ENCODE measurements at regions not wholly inside any gene's neighbourhood (a gene's known extent, or its start where the extent isn't known, plus 50 kb on each side); places are given as distances from the start of the nearest gene placed in this dataset.
"Not testable (repeated sequence)": the region's sequence is repeated elsewhere in the genome, so short reads cannot be mapped to it uniquely, and the experiment has no call there.

DNA sequence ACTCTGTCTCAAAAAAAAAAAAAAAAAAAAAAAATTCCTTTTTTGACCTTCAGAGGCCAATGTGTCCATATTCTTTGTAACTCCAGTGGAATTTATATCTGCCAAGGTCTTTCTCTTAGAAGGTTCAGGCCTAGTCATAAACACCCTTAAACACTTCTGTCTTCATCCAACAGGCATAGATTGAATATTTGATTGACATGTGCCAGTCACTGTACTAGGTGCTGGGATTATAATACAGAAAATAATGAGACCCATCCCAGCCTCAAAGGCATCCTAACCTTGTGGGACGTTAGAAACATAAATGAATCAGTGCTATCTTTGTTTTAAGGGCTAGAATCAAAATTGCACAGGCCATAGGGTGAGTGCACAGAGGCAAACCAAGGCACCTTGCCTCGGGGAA, 62.9 kb upstream of the SERBP1 start:
- no peak overlapping the region for H3K4me3 ChIP-seq (ENCODE audit: low read depth, low read length)
- H3K27ac ChIP-seq: no peak overlapping the region
- no peaks in the 10 kb centered on the region for H3K27me3 ChIP-seq (ENCODE audit: insufficient read depth, low read depth, severe bottlenecking)
- DNase-seq: no peak
- no peaks in the 10 kb centered on the region for H3K36me3 ChIP-seq
- TF ChIP-seq, protein P1, sequence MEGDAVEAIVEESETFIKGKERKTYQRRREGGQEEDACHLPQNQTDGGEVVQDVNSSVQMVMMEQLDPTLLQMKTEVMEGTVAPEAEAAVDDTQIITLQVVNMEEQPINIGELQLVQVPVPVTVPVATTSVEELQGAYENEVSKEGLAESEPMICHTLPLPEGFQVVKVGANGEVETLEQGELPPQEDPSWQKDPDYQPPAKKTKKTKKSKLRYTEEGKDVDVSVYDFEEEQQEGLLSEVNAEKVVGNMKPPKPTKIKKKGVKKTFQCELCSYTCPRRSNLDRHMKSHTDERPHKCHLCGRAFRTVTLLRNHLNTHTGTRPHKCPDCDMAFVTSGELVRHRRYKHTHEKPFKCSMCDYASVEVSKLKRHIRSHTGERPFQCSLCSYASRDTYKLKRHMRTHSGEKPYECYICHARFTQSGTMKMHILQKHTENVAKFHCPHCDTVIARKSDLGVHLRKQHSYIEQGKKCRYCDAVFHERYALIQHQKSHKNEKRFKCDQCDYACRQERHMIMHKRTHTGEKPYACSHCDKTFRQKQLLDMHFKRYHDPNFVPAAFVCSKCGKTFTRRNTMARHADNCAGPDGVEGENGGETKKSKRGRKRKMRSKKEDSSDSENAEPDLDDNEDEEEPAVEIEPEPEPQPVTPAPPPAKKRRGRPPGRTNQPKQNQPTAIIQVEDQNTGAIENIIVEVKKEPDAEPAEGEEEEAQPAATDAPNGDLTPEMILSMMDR (IDR thresholded peaks at IDR 0.05; ENCODE audit: low read depth, low read length): no peak
- H3K9me3 ChIP-seq (ENCODE audit: severe bottlenecking): no peaks in the 10 kb centered on the region

DNA sequence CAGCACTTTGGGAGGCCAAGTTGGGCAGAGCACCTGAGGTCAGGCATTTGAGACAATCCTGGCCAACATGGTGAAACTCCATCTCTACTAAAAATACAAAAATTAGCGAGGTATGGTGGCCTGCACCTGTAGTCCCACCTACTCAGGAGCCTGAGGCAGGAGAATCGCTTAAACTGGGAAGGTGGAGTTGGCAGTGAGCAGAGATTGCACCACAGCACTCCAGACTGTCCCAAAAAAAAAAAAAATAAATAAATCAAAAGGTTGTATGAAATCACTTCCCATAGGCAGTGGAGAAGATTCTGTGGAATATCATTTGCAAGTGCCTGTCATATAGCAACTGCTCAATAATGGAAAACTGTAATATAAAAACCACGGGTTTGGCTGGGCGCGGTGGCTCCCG, 65.1 kb upstream of the SERBP1 start:
- no peak for DNase-seq
- Histone ChIP-seq H3K9me3 (ENCODE audit: severe bottlenecking) (no peaks in the 10 kb centered on the region), H3K36me3 (no peaks in the 10 kb centered on the region), H3K4me3 (ENCODE audit: low read depth, low read length) (no peak overlapping the region), H3K27me3 (ENCODE audit: insufficient read depth, low read depth, severe bottlenecking) (no peaks in the 10 kb centered on the region), H3K27ac (no peak overlapping the region)
- TF ChIP-seq, protein P1 (IDR thresholded peaks at IDR 0.05; ENCODE audit: low read depth, low read length): no peak

DNA sequence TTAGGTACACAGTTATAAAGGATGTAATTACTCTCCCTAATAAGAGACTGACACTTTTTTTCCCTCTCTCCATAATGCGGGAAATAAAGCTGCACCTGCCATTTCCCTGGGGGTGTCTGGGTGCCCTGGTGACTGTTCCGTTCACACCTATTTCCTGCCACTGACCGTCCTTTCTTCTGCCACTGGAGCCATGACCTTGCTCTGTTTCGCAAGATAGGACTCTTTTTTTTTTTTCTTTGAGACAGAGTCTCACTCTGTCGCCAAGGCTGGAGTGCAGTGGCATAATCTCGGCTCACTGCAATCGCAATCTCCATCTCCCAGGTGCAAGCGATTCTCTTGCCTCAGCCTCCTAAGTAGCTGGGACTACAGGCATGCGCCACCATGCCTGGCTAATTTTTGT, 66.1 kb upstream of the SERBP1 start:
- TF ChIP-seq, protein P1 (IDR thresholded peaks at IDR 0.05; ENCODE audit: low read depth, low read length): no peak
- Histone ChIP-seq H3K27ac (no peak overlapping the region), H3K9me3 (ENCODE audit: severe bottlenecking) (no peaks in the 10 kb centered on the region), H3K27me3 (ENCODE audit: insufficient read depth, low read depth, severe bottlenecking) (no peaks in the 10 kb centered on the region), H3K36me3 (no peaks in the 10 kb centered on the region), H3K4me3 (ENCODE audit: low read depth, low read length) (no peak overlapping the region)
- DNase-seq: no peak

DNA sequence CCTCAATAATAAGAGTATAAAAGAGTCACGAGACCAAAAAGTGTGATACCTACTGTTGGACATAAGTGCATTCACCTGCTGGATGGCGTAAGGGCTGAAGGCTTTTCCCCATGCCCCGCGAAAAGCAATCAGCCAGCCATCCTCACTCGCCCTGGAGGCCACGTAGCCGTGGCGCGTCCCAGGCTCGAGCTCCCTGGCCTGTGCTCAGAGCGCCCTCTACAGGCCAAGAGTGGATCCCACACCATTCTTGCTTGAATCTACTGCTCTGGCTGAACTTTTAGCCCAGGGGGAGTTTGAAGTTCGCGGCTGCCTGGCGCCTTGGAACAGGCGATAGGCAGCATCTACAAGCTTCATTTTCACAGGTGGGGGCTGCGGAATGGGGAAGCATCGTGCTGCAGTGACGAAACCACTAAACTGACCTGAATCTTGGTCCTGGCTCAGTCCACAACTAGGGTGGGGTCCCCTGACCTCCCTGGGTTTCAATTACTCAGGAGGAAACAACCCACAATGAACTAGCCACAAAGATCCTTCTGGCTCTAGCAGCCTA, 70.3 kb upstream of the SERBP1 start:
- H3K9me3 ChIP-seq (ENCODE audit: severe bottlenecking): no peaks in the 10 kb centered on the region
- H3K36me3 ChIP-seq: no peaks in the 10 kb centered on the region
- DNase-seq: peak; percentile 90
- H3K4me3 ChIP-seq (ENCODE audit: low read depth, low read length): peak overlapping the region; percentile 20; the same call in 1 of the 2 replicates
- TF ChIP-seq, protein P1 (IDR thresholded peaks at IDR 0.05; ENCODE audit: low read depth, low read length): peak; percentile 98
- no peak overlapping the region for H3K27ac ChIP-seq
- H3K27me3 ChIP-seq (ENCODE audit: insufficient read depth, low read depth, severe bottlenecking): no peaks in the 10 kb centered on the region

DNA sequence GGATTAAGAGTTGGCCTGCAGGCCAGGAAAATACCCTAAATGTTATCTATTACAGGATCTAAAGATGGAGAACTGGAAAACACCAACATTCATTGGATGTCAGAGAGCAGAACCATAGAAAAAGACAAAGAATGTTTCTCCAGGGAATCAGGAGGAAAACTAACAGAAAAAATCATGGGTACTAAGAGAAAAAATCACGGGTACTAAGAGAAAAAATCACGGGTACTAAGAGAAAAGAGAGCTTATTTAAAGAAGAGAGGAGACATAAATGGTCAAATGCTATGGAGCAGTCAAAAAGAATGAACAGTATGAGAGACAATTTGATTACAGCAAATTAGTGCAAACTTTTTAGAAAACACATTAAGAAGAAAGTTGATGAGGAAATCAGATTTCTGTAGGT, 73.8 kb upstream of the SERBP1 start:
- no peak for DNase-seq
- TF ChIP-seq, protein P1 (IDR thresholded peaks at IDR 0.05; ENCODE audit: low read depth, low read length): no peak
- H3K27me3 ChIP-seq (ENCODE audit: insufficient read depth, low read depth, severe bottlenecking): no peaks in the 10 kb centered on the region
- no peaks in the 10 kb centered on the region for H3K36me3 ChIP-seq
- no peak overlapping the region for H3K27ac ChIP-seq
- H3K4me3 ChIP-seq (ENCODE audit: low read depth, low read length): no peak overlapping the region
- H3K9me3 ChIP-seq (ENCODE audit: severe bottlenecking): no peaks in the 10 kb centered on the region

DNA sequence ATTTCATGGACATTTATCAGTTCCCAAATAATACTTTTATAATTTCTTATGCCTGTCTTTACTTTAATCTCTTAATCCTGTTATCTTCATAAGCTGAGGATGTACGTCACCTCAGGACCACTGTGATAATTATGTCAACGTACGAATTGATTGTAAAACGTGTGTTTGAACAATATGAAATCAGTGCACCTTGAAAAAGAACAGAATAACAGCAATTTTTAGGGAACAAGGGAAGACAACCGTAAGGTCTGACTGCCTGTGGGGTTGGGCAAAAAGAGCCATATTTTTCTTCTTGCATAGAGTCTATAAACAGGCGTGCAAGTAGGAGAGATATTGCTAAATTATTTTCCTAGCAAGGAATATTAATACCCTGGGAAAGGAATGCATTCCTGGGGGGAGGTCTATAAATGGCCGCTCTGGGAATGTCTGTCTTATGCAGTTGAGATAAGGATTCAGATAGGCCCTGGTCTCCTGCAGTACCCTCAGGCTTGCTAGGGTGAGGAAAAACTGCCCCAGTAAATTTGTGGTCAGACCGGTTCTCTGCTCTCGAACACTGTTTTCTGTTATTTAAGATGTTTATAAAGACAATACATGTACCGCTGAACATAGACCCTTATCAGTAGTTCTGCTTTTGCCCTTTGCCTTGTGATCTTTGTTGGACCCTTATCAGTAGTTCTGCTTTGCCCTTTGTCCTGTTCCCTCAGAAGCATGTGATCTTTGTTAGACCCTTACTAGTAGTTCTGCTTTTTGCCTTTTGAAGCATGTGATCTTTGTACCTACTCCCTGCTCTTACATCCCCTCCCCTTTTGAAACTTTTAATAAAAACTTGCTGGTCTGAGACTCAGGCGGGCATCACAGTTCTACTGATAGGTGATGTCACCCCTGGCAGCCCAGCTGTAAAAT, 83.4 kb upstream of the SERBP1 start:
- not testable (repeated sequence) for H3K9me3 ChIP-seq (ENCODE audit: severe bottlenecking); H3K4me3 ChIP-seq (ENCODE audit: low read depth, low read length); H3K27me3 ChIP-seq (ENCODE audit: insufficient read depth, low read depth, severe bottlenecking); DNase-seq; H3K36me3 ChIP-seq; H3K27ac ChIP-seq

Data from WERI-Rb-1 (cell line).